HG03520 (cell line): ENCODE measurements at regions not wholly inside any gene's neighbourhood (a gene's known extent, or its start where the extent isn't known, plus 50 kb on each side); places are given as distances from the start of the nearest gene placed in this dataset.
A peak's percentile ranks its signal among the peaks of the same experiment; 100 is the strongest.
"Not testable (repeated sequence)": the region's sequence is repeated elsewhere in the genome, so short reads cannot be mapped to it uniquely, and the experiment has no call there.

ENCODE experiments used
- ATAC-seq: cut with Tn5 transposase; IDR thresholded peaks from one replicate; pipeline ENCODE4 v1.9.1; 2021; ENCODE audit warnings: mild to moderate bottlenecking, moderate library complexity; ENCODE audit not compliant: unreplicated experiment

GRCh38 chr6:115121513-115121912, 778.7 kb upstream of the HS3ST5 start:
- not testable (repeated sequence) for ATAC-seq

GRCh38 chr6:115120391-115120790, 777.6 kb upstream of the HS3ST5 start:
- no peak for ATAC-seq

- no peak for ATAC-seq
Measured at GRCh38 chr6:115091461-115091860, 748.6 kb upstream of the HS3ST5 start.

GRCh38 chr6:115078555-115078954, 735.7 kb upstream of the HS3ST5 start:
- ATAC-seq = no peak

GRCh38 chr6:115071962-115072361, 729.1 kb upstream of the HS3ST5 start:
- no peak for ATAC-seq

GRCh38 chr6:115067690-115068447, 725.0 kb upstream of the HS3ST5 start:
- no peak for ATAC-seq

- ATAC-seq = no peak
Measured at GRCh38 chr6:115064680-115065079, 721.9 kb upstream of the HS3ST5 start.

GRCh38 chr6:115060581-115060980, 717.8 kb upstream of the HS3ST5 start:
- no peak for ATAC-seq

GRCh38 chr6:115058414-115059211, 715.8 kb upstream of the HS3ST5 start:
- ATAC-seq = no peak

GRCh38 chr6:115055579-115055978, 712.8 kb upstream of the HS3ST5 start:
- ATAC-seq = no peak

GRCh38 chr6:115054242-115054641, 711.4 kb upstream of the HS3ST5 start:
- ATAC-seq = not testable (repeated sequence)

- no peak for ATAC-seq
Measured at GRCh38 chr6:115053169-115053860, 710.5 kb upstream of the HS3ST5 start.

GRCh38 chr6:115016593-115016992, 673.8 kb upstream of the HS3ST5 start:
- ATAC-seq = no peak

- ATAC-seq = no peak
Measured at GRCh38 chr6:115004982-115005381, 662.2 kb upstream of the HS3ST5 start.

- ATAC-seq = no peak
Measured at GRCh38 chr6:115004204-115004603, 661.4 kb upstream of the HS3ST5 start.

GRCh38 chr6:115001731-115002350, 659.0 kb upstream of the HS3ST5 start:
- no peak for ATAC-seq

- ATAC-seq = no peak
Measured at GRCh38 chr6:115000736-115001135, 657.9 kb upstream of the HS3ST5 start.

GRCh38 chr6:114998492-114998891, 655.7 kb upstream of the HS3ST5 start:
- no peak for ATAC-seq

- ATAC-seq = peak; percentile 81
Measured at GRCh38 chr6:114997813-114998292, 655.0 kb upstream of the HS3ST5 start.

- ATAC-seq = no peak
Measured at GRCh38 chr6:114995526-114995925, 652.7 kb upstream of the HS3ST5 start.
